Skeletal muscle satellite cell (primary cell): ENCODE measurements at regions not wholly inside any gene's neighbourhood (a gene's known extent, or its start where the extent isn't known, plus 50 kb on each side); places are given as distances from the start of the nearest gene placed in this dataset.

Experiments used
- H3K27me3 ChIP-seq: 2 replicates; pipeline ENCODE4 v1.7.0; 2013; ENCODE audit warnings: low read length; ENCODE audit not compliant: control insufficient read depth, insufficient read depth
- H3K36me3 ChIP-seq: 2 replicates; pipeline ENCODE4 v1.7.0; 2013; ENCODE audit warnings: mild to moderate bottlenecking, control low read depth, low read length; ENCODE audit not compliant: insufficient read depth
- H3K4me1 ChIP-seq: 2 replicates; pipeline ENCODE4 v1.7.0; 2013; ENCODE audit warnings: low read length; ENCODE audit not compliant: control insufficient read depth, insufficient read depth
- H3K4me2 ChIP-seq: 2 replicates; pipeline ENCODE4 v1.7.0; 2013; ENCODE audit warnings: mild to moderate bottlenecking, low read length
- H3K4me3 ChIP-seq: 2 replicates; pipeline ENCODE4 v1.7.0; 2013; ENCODE audit warnings: low read length
- H3K9ac ChIP-seq: 2 replicates; pipeline ENCODE4 v1.7.0; 2013; ENCODE audit warnings: mild to moderate bottlenecking, low read depth, low read length, moderate library complexity
- H3K9me3 ChIP-seq: replicated peaks from 2 replicates; pipeline ENCODE4 v1.7.0; 2013; ENCODE audit warnings: mild to moderate bottlenecking, control low read depth, low read length

DNA sequence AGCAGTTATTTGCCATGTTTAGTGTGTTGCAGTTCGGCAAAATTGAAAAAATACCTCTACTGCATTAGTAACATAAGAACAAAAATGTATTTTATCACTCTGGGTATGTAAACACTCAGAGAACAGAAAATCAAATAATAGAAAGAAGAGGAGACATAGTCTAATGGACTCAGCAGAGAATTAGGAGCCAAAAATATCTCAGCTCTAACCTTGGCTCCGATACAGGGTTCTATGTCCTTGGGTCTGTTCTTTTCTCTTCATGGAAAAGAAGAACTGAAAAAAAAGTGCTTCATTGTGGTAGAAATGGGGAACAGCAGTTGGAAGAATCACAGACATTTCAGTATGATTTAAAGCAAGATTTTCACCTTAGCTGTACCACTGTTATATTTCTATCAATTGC lies 240.5 kb upstream of the CXXC4 start:
- H3K36me3 ChIP-seq = no peaks in the 10 kb centered on the region
- no peaks in the 10 kb centered on the region for H3K4me1 ChIP-seq
- H3K4me3 ChIP-seq = no peak overlapping the region
- no peak overlapping the region for H3K9ac ChIP-seq
- H3K4me2 ChIP-seq = no peak overlapping the region
- H3K9me3 ChIP-seq = no peaks in the 10 kb centered on the region
- no peaks in the 10 kb centered on the region for H3K27me3 ChIP-seq

- Histone ChIP-seq H3K9ac (no peak overlapping the region), H3K4me1 (no peaks in the 10 kb centered on the region), H3K4me3 (no peak overlapping the region), H3K36me3 (no peaks in the 10 kb centered on the region), H3K27me3 (no peaks in the 10 kb centered on the region), H3K9me3 (no peaks in the 10 kb centered on the region), H3K4me2 (no peak overlapping the region)
Observed at GRCh38 chr4:104740161-104740560, 245.5 kb upstream of the CXXC4 start.

DNA sequence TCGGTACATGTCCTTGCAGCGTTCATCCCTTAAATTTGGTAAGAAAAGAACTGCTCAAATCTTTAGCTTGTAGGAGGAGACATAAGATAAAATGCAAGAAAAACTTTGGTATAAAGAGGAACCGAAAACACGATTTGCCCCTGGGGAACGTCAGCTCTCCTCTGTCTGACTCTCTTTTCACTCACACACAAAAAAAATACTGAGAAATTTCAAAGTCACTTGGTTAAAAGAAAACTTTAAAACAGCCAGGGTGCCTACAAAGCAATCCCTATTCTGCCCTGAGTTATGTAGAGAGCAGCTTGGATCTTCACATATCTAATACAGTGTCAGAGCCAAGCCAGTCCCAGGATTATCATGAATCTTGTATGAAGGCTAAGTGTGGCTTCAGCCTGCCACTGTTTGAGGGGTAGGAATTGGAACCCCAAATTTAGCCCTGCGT lies 248.5 kb upstream of the CXXC4 start:
- no peaks in the 10 kb centered on the region for H3K9me3 ChIP-seq
- H3K4me2 ChIP-seq = no peak overlapping the region
- H3K27me3 ChIP-seq = no peaks in the 10 kb centered on the region
- H3K9ac ChIP-seq = no peak overlapping the region
- H3K4me1 ChIP-seq = peaks cover 5% of the 10 kb centered on the region
- no peaks in the 10 kb centered on the region for H3K36me3 ChIP-seq
- no peak overlapping the region for H3K4me3 ChIP-seq

DNA sequence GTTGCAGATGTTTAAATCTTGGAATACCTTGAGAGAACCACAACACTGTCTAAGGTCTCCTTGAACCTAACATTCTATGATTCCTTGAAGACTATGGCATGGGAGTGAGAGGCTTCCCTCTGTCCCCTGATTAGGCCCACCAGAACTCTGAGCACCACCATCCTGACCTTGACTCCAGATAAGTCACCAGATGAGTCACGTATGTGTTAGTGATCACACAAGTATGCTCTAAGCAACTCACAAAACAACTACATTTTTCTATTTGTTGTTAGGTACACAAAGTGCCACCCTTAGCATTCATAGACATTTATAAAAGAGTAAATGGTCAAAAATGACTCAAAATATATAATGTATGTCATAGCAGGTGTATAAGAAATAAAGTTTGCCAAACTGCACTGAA lies 252.9 kb upstream of the CXXC4 start:
- H3K4me2 ChIP-seq = no peak overlapping the region
- no peaks in the 10 kb centered on the region for H3K27me3 ChIP-seq
- H3K9ac ChIP-seq = no peak overlapping the region
- no peak overlapping the region for H3K4me3 ChIP-seq
- H3K36me3 ChIP-seq = no peaks in the 10 kb centered on the region
- H3K9me3 ChIP-seq = no peaks in the 10 kb centered on the region
- peaks cover 8% of the 10 kb centered on the region for H3K4me1 ChIP-seq

GRCh38 chr4:104749062-104749461 lies 254.4 kb upstream of the CXXC4 start:
- Histone ChIP-seq H3K36me3 (no peaks in the 10 kb centered on the region), H3K9me3 (no peaks in the 10 kb centered on the region), H3K27me3 (no peaks in the 10 kb centered on the region), H3K4me1 (peaks cover 10% of the 10 kb centered on the region), H3K4me2 (no peak overlapping the region), H3K9ac (no peak overlapping the region), H3K4me3 (no peak overlapping the region)

- Histone ChIP-seq H3K4me2 (no peak overlapping the region), H3K9ac (no peak overlapping the region)
Observed at GRCh38 chr4:104750008-104750407, 255.3 kb upstream of the CXXC4 start.

GRCh38 chr4:104751468-104751867 lies 256.8 kb upstream of the CXXC4 start:
- no peaks in the 10 kb centered on the region for H3K9me3 ChIP-seq
- H3K4me1 ChIP-seq = peaks cover 10% of the 10 kb centered on the region
- H3K36me3 ChIP-seq = no peaks in the 10 kb centered on the region
- no peaks in the 10 kb centered on the region for H3K27me3 ChIP-seq
- no peak overlapping the region for H3K9ac ChIP-seq
- H3K4me3 ChIP-seq = no peak overlapping the region
- no peak overlapping the region for H3K4me2 ChIP-seq

More at GRCh38 chr4:104750008-104750407, 255.3 kb upstream of the CXXC4 start:
- H3K4me3 ChIP-seq = no peak overlapping the region
- peaks cover 10% of the 10 kb centered on the region for H3K4me1 ChIP-seq
- no peaks in the 10 kb centered on the region for H3K27me3 ChIP-seq
- H3K9me3 ChIP-seq = no peaks in the 10 kb centered on the region
- no peaks in the 10 kb centered on the region for H3K36me3 ChIP-seq

DNA sequence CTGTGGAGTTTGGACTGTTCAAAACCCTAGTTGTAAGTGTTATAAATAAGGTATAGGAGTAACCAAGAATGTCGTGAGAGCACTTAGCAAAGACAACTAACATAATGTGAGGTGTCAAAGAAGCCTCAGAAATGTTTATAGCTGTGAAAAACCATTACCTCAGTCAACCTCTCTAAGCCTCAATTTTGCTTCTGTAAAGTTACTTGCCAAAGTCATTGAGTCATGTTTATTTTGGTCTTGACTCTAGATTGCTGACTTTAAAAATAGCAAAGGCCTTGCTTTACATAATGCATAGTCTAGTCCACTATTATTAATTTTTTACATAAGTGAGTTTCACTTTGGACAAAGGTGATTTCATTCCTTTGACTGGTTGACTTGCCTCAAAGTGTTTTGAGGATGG lies 257.6 kb upstream of the CXXC4 start:
- Histone ChIP-seq H3K4me1 (peaks cover 10% of the 10 kb centered on the region), H3K27me3 (no peaks in the 10 kb centered on the region), H3K36me3 (no peaks in the 10 kb centered on the region), H3K9me3 (no peaks in the 10 kb centered on the region), H3K9ac (no peak overlapping the region), H3K4me3 (no peak overlapping the region), H3K4me2 (no peak overlapping the region)

DNA sequence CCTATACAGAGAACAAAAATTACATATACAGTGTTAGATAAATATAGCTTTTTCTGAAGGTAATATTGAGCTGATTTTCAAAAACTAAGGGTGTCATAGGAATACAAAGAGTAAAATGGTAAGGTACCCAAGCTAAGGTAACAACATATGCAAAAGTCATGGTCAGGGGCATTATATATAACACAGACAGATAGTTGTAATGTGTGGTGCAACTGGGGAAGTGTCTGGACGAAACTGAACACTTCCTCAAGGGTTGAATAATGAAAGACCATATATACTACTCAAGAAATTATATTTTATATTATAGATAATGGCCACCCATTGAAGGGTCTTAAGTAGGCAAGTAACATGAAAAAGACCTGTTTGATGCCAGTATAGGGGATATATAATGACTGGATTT lies 262.1 kb upstream of the CXXC4 start:
- Histone ChIP-seq H3K27me3 (no peaks in the 10 kb centered on the region), H3K9me3 (no peaks in the 10 kb centered on the region), H3K4me3 (no peak overlapping the region), H3K36me3 (no peaks in the 10 kb centered on the region), H3K4me2 (no peak overlapping the region), H3K4me1 (peaks cover 4% of the 10 kb centered on the region), H3K9ac (no peak overlapping the region)

- Histone ChIP-seq H3K36me3 (no peaks in the 10 kb centered on the region), H3K9me3 (no peaks in the 10 kb centered on the region), H3K4me2 (no peak overlapping the region), H3K4me3 (no peak overlapping the region), H3K9ac (no peak overlapping the region), H3K4me1 (no peaks in the 10 kb centered on the region), H3K27me3 (no peaks in the 10 kb centered on the region)
Observed at GRCh38 chr4:104758574-104758973, 263.9 kb upstream of the CXXC4 start.

- H3K4me3 ChIP-seq = no peak overlapping the region
- H3K9ac ChIP-seq = no peak overlapping the region
- no peaks in the 10 kb centered on the region for H3K36me3 ChIP-seq
- no peaks in the 10 kb centered on the region for H3K4me1 ChIP-seq
- H3K9me3 ChIP-seq = no peaks in the 10 kb centered on the region
- no peak overlapping the region for H3K4me2 ChIP-seq
- no peaks in the 10 kb centered on the region for H3K27me3 ChIP-seq
Observed at GRCh38 chr4:104763554-104764222, 269.0 kb upstream of the CXXC4 start.

- H3K4me1 ChIP-seq = no peaks in the 10 kb centered on the region
- H3K9me3 ChIP-seq = no peaks in the 10 kb centered on the region
- no peaks in the 10 kb centered on the region for H3K36me3 ChIP-seq
- H3K9ac ChIP-seq = no peak overlapping the region
- no peak overlapping the region for H3K4me2 ChIP-seq
- H3K27me3 ChIP-seq = no peaks in the 10 kb centered on the region
- no peak overlapping the region for H3K4me3 ChIP-seq
Observed at GRCh38 chr4:104766676-104767075, 272.0 kb upstream of the CXXC4 start.
